Keratinocyte (primary cell): ENCODE measurements at regions not wholly inside any gene's neighbourhood (a gene's known extent, or its start where the extent isn't known, plus 50 kb on each side); places are given as distances from the start of the nearest gene placed in this dataset.

Source experiments
- CTCF ChIP-seq, 3 experiments: IDR thresholded peaks in 1 of 3; conservative IDR thresholded peaks in 1 of 3; optimal IDR thresholded peaks in 1 of 3; 2 replicates in 2 of 3; 3 replicates in 1 of 3; pipeline versions ENCODE3 to v1.5.1; 2011; ENCODE audit warnings: low read length in 3 of 3, mild to moderate bottlenecking in 3 of 3, moderate library complexity in 2 of 3, control low read depth in 1 of 3, inconsistent platforms in 1 of 3; ENCODE audit not compliant: insufficient read depth in 2 of 3; ENCODE audit errors: extremely low read depth in 1 of 3
- EZH2 ChIP-seq: IDR thresholded peaks from one replicate; pipeline ENCODE4 v1.6.1; 2012; ENCODE audit warnings: inconsistent platforms, mild to moderate bottlenecking, low read length, moderate library complexity

DNA sequence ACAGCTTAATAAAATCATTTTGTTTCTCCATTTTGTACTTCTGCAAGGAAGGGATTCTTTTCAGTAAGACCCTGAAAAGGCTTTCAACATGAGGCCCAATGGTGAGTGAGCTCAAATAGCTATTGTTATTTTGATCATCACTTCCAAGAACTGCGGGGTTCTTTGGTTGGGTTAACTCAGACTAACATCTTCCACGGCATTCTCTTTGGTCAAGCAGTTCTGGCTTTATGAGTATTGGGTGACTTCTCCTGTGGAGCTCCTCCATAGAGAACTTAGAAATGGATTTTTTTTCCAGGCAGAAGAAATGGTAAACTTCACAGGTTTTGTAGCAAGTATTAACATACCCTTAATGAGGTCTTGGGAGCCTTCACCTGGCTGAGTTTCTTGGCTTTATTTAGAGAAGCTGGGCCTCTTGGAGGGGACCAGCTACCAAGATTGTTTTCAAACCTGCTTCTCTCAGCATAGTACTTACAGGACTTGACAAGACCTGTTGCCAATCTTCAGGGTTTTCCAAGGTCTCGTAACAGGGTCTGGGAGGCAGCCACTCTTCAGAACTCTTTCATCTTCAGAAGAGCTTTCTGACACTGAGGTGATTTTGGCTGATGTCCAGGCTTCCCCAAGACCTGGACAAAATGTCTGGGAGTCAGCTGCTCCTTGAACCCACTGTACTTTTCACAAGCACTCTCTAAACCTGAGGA is 353.2 kb upstream of the ETAA1 start:
- no peak for TF ChIP-seq CTCF (optimal IDR thresholded peaks at IDR 0.05 in 1 of 3, IDR thresholded peaks at IDR 0.05 in 1 of 3, conservative IDR thresholded peaks at IDR 0.05 in 1 of 3; ENCODE audit: extremely low read depth in 1 of 3, insufficient read depth in 2 of 3, low read length in 3 of 3)
- TF ChIP-seq EZH2 = no peak
